ENCODE measurements at regions not wholly inside any gene's neighbourhood (a gene's known extent, or its start where the extent isn't known, plus 50 kb on each side); places are given as distances from the start of the nearest gene placed in this dataset.
A peak's percentile ranks its signal among the peaks of the same experiment; 100 is the strongest.

GRCh38 chr11:92449222-92449621 is 224.6 kb downstream of the FAT3 start:
- H2AFZ ChIP-seq: no peak overlapping the region
- no peaks in the 10 kb centered on the region for H3K27me3 ChIP-seq (replicated peaks; ENCODE audit: insufficient read depth)
- H3F3A ChIP-seq (ENCODE audit: insufficient read depth): no peaks in the 10 kb centered on the region
- H4K20me1 ChIP-seq (ENCODE audit: insufficient read depth): no peaks in the 10 kb centered on the region
- no peak overlapping the region for H3K4me3 ChIP-seq
- H3K4me1 ChIP-seq (ENCODE audit: insufficient read depth): no peaks in the 10 kb centered on the region
- in situ Hi-C loops (cut with MboI): no loop called here
- H3K9ac ChIP-seq: no peak overlapping the region
- no peak overlapping the region for H3K27ac ChIP-seq
- no peak overlapping the region for H3K4me2 ChIP-seq (ENCODE audit: unreplicated experiment)
- DNase-seq: no peak
- H3K9me3 ChIP-seq (ENCODE audit: low read depth): no peaks in the 10 kb centered on the region
- no peaks in the 10 kb centered on the region for H3K9me2 ChIP-seq (ENCODE audit: insufficient read depth)
- H3K36me3 ChIP-seq (ENCODE audit: low read depth): no peaks in the 10 kb centered on the region
- WGBS, 2 experiments (ENCODE audit: low coverage in 1 of 2, low lambda C conversion rate in 2 of 2, missing lambda C conversion rate in 2 of 2): 36 to 42% methylated on average over 2 of the region's 2 CpGs
- TF ChIP-seq EZH2phosphoT487 (IDR thresholded peaks at IDR 0.05; ENCODE audit: insufficient read depth, low read depth): no peak
- no peak for TF ChIP-seq EZH2 (IDR thresholded peaks at IDR 0.05; ENCODE audit: insufficient read depth, poor library complexity, severe bottlenecking)
- H3K79me2 ChIP-seq (ENCODE audit: insufficient read depth): no peaks in the 10 kb centered on the region

GRCh38 chr11:92449780-92450179 is 225.2 kb downstream of the FAT3 start:
- Histone ChIP-seq H2AFZ (no peak overlapping the region), H3K9me2 (ENCODE audit: insufficient read depth) (no peaks in the 10 kb centered on the region), H3K9me3 (ENCODE audit: low read depth) (no peaks in the 10 kb centered on the region), H3K4me2 (ENCODE audit: unreplicated experiment) (no peak overlapping the region), H3K27ac (no peak overlapping the region), H4K20me1 (ENCODE audit: insufficient read depth) (no peaks in the 10 kb centered on the region), H3K36me3 (ENCODE audit: low read depth) (no peaks in the 10 kb centered on the region), H3F3A (ENCODE audit: insufficient read depth) (no peaks in the 10 kb centered on the region), H3K9ac (no peak overlapping the region), H3K79me2 (ENCODE audit: insufficient read depth) (no peaks in the 10 kb centered on the region), H3K4me1 (ENCODE audit: insufficient read depth) (no peaks in the 10 kb centered on the region), H3K4me3 (no peak overlapping the region), H3K27me3 (replicated peaks; ENCODE audit: insufficient read depth) (no peaks in the 10 kb centered on the region)
- no peak for TF ChIP-seq EZH2phosphoT487 (IDR thresholded peaks at IDR 0.05; ENCODE audit: insufficient read depth, low read depth)
- TF ChIP-seq EZH2 (IDR thresholded peaks at IDR 0.05; ENCODE audit: insufficient read depth, poor library complexity, severe bottlenecking): no peak
- no peak for DNase-seq
- 36 to 59% methylated on average over 5 of the region's 5 CpGs for WGBS, 2 experiments (ENCODE audit: low coverage in 1 of 2, low lambda C conversion rate in 2 of 2, missing lambda C conversion rate in 2 of 2)
- in situ Hi-C loops (cut with MboI): no loop called here

- TF ChIP-seq EZH2 (IDR thresholded peaks at IDR 0.05; ENCODE audit: insufficient read depth, poor library complexity, severe bottlenecking) (no peak), EZH2phosphoT487 (IDR thresholded peaks at IDR 0.05; ENCODE audit: insufficient read depth, low read depth) (no peak)
- in situ Hi-C loops (cut with MboI): no loop called here
- H4K20me1 ChIP-seq (ENCODE audit: insufficient read depth): no peaks in the 10 kb centered on the region
- no peak for DNase-seq
- H3F3A ChIP-seq (ENCODE audit: insufficient read depth): no peaks in the 10 kb centered on the region
- H3K27ac ChIP-seq: no peak overlapping the region
- H3K9me3 ChIP-seq (ENCODE audit: low read depth): no peaks in the 10 kb centered on the region
- H3K79me2 ChIP-seq (ENCODE audit: insufficient read depth): no peaks in the 10 kb centered on the region
- no peak overlapping the region for H3K4me3 ChIP-seq
- H3K36me3 ChIP-seq (ENCODE audit: low read depth): no peaks in the 10 kb centered on the region
- no peaks in the 10 kb centered on the region for H3K27me3 ChIP-seq (replicated peaks; ENCODE audit: insufficient read depth)
- H3K9ac ChIP-seq: no peak overlapping the region
- no peak overlapping the region for H3K4me2 ChIP-seq (ENCODE audit: unreplicated experiment)
- no peaks in the 10 kb centered on the region for H3K4me1 ChIP-seq (ENCODE audit: insufficient read depth)
- no peaks in the 10 kb centered on the region for H3K9me2 ChIP-seq (ENCODE audit: insufficient read depth)
- 53 to 54% methylated on average over 4 of the region's 4 CpGs for WGBS, 2 experiments (ENCODE audit: low coverage in 1 of 2, low lambda C conversion rate in 2 of 2, missing lambda C conversion rate in 2 of 2)
- H2AFZ ChIP-seq: no peak overlapping the region
Measured at GRCh38 chr11:92451063-92451462, 226.4 kb downstream of the FAT3 start.

GRCh38 chr11:92453055-92453454 is 228.4 kb downstream of the FAT3 start:
- H3F3A ChIP-seq (ENCODE audit: insufficient read depth): no peaks in the 10 kb centered on the region
- no peaks in the 10 kb centered on the region for H3K79me2 ChIP-seq (ENCODE audit: insufficient read depth)
- no peaks in the 10 kb centered on the region for H4K20me1 ChIP-seq (ENCODE audit: insufficient read depth)
- no peak overlapping the region for H3K9ac ChIP-seq
- no peak overlapping the region for H2AFZ ChIP-seq
- DNase-seq: peak; percentile 61
- H3K4me3 ChIP-seq: no peak overlapping the region
- H3K4me2 ChIP-seq (ENCODE audit: unreplicated experiment): no peak overlapping the region
- in situ Hi-C loops (cut with MboI): no loop called here
- H3K9me3 ChIP-seq (ENCODE audit: low read depth): no peaks in the 10 kb centered on the region
- H3K27me3 ChIP-seq (replicated peaks; ENCODE audit: insufficient read depth): no peaks in the 10 kb centered on the region
- no peaks in the 10 kb centered on the region for H3K4me1 ChIP-seq (ENCODE audit: insufficient read depth)
- H3K9me2 ChIP-seq (ENCODE audit: insufficient read depth): no peaks in the 10 kb centered on the region
- H3K36me3 ChIP-seq (ENCODE audit: low read depth): no peaks in the 10 kb centered on the region
- 51 to 52% methylated on average over 3 of the region's 3 CpGs for WGBS, 2 experiments (ENCODE audit: low coverage in 1 of 2, low lambda C conversion rate in 2 of 2, missing lambda C conversion rate in 2 of 2)
- no peak overlapping the region for H3K27ac ChIP-seq
- no peak for TF ChIP-seq EZH2phosphoT487 (IDR thresholded peaks at IDR 0.05; ENCODE audit: insufficient read depth, low read depth)
- no peak for TF ChIP-seq EZH2 (IDR thresholded peaks at IDR 0.05; ENCODE audit: insufficient read depth, poor library complexity, severe bottlenecking)

GRCh38 chr11:92455210-92455790 is 230.7 kb downstream of the FAT3 start:
- Histone ChIP-seq H2AFZ (no peak overlapping the region), H3K4me2 (ENCODE audit: unreplicated experiment) (no peak overlapping the region), H3K4me1 (ENCODE audit: insufficient read depth) (no peaks in the 10 kb centered on the region), H3K4me3 (no peak overlapping the region), H3K79me2 (ENCODE audit: insufficient read depth) (no peaks in the 10 kb centered on the region), H3K27me3 (replicated peaks; ENCODE audit: insufficient read depth) (no peaks in the 10 kb centered on the region), H3K27ac (no peak overlapping the region), H3K9me2 (ENCODE audit: insufficient read depth) (no peaks in the 10 kb centered on the region), H3K9ac (no peak overlapping the region), H4K20me1 (ENCODE audit: insufficient read depth) (no peaks in the 10 kb centered on the region), H3K36me3 (ENCODE audit: low read depth) (no peaks in the 10 kb centered on the region), H3F3A (ENCODE audit: insufficient read depth) (no peaks in the 10 kb centered on the region), H3K9me3 (ENCODE audit: low read depth) (no peaks in the 10 kb centered on the region)
- 12 to 29% methylated on average over 2 of the region's 2 CpGs for WGBS, 2 experiments (ENCODE audit: low coverage in 1 of 2, low lambda C conversion rate in 2 of 2, missing lambda C conversion rate in 2 of 2)
- DNase-seq: no peak
- in situ Hi-C loops (cut with MboI): no loop called here
- no peak for TF ChIP-seq EZH2 (IDR thresholded peaks at IDR 0.05; ENCODE audit: insufficient read depth, poor library complexity, severe bottlenecking)
- no peak for TF ChIP-seq EZH2phosphoT487 (IDR thresholded peaks at IDR 0.05; ENCODE audit: insufficient read depth, low read depth)

All from GM23248 (cell line).